Stromal cell of bone marrow (primary cell): ENCODE measurements at regions not wholly inside any gene's neighbourhood (a gene's known extent, or its start where the extent isn't known, plus 50 kb on each side); places are given as distances from the start of the nearest gene placed in this dataset.

Experiments
- DNase-seq: peaks from one replicate; pipeline ENCODE4 v3.0.0-alpha.2; 2012; ENCODE audit warnings: low read depth

DNA sequence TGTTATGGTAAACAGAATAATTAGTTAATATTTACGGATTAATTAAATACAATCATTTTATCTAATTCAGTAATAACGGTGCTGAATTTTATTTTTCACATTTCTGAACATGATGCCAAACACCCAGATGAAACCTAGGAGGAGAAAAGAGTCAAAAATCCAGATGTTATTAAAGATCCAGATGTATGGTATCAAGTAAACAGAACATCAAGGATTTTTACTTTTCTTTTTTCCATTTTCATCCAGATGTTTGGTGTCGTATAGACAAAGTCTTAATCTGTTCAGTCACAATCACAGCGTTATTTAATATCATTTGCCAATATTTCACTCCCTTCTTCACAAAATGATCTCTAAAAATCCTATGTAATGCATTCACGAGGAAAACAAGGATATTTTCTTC lies 64.0 kb upstream of the NR2F2 start:
- no peak for DNase-seq

DNA sequence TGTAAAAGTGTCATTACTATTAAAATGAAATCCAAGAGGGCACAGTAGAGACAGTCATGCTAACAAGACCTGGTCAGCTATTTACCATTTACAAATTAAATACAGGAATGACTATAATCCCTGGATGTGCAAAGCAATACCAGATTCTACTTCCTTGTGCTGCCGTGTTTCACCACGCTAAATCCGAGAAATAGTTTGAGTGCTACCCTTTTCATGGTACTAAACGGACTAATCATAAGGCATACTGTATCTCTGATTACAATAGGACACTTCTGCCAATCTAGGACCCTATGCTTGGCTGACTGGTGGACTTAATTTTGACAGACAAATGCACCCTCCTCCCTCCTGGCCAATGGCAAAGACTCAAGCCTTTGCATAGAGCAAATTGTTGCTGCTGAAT lies 63.0 kb upstream of the NR2F2 start:
- DNase-seq, result no peak

DNA sequence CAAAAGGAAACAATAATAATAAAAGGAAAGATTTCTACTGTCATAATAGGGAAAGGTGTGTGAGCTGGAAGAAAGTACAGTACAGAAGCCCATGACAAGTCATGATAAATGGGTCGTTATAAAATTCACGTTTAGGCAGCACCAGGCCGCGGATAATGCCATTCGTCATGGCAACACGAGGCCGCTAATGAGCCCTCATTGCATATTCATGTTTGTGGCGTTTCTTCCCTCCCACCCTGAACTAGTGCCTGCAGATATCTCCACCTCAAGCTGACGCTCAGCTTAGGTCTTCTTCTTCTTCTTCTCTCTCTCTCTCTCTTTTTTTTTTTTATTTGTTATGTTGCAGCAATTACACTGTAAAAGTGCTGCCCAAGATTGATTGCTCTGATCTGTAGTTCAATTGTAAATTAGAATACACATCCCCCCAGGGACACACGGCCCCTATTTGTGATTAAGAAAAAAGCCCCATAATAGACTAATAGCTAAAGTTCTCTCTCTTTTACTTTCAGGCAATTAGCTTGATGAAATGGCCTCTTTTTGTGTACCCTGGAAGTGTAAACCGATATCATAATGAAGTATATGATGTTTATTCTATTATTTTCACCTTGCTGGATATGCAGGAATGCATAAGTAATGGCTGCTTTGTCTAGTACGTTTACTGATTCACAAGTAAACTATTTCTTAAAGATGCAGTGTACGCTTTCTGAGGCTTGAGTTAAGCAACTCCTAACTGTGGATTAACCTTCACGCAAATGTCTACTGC lies 61.9 kb upstream of the NR2F2 start:
- no peak for DNase-seq

DNA sequence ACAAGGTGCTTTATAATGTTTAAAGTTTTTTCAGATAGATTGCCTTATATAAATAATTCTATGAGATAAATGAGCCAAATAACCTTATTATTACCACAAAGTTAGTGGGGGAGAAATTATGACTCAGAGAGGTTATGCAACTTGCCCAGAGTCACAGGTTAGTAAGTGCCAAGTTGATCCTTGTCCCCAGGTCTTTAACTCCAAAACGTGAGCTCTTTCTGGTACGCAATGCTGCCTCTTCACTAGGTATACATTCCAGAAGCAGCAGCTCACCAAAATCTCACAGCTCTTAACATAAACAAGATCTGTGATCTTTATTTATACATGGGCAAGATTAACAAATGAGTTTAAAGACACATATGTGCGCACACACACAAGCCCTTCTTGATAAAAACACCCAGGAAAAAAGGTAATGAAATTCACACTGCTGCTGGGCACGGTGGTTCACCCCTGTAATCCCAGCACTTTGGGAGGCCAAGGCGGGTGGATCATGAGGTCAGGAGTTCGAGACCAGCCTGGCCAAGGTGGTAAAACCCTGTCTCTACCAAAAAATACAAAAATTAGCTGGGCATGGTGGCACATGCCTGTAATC lies 59.8 kb upstream of the NR2F2 start:
- DNase-seq, result peak; percentile 10

DNA sequence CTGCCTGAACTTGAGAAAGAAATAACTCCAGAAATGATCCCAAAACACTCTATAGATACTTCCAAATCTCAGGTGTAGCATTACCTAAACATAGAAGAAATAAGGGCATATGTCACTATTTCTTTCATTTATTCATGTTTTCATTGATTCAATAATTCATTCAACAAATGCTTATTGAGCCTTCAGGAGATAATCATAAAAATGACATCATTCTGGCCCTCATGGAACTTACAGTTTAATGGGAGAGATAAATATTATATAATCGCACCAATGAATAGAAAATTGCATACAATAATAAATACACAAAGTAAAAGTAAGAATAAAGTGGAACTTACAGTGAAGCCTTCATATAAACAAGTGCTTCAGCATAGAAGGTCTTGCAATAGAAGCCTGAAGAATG lies 58.1 kb upstream of the NR2F2 start:
- no peak for DNase-seq

DNA sequence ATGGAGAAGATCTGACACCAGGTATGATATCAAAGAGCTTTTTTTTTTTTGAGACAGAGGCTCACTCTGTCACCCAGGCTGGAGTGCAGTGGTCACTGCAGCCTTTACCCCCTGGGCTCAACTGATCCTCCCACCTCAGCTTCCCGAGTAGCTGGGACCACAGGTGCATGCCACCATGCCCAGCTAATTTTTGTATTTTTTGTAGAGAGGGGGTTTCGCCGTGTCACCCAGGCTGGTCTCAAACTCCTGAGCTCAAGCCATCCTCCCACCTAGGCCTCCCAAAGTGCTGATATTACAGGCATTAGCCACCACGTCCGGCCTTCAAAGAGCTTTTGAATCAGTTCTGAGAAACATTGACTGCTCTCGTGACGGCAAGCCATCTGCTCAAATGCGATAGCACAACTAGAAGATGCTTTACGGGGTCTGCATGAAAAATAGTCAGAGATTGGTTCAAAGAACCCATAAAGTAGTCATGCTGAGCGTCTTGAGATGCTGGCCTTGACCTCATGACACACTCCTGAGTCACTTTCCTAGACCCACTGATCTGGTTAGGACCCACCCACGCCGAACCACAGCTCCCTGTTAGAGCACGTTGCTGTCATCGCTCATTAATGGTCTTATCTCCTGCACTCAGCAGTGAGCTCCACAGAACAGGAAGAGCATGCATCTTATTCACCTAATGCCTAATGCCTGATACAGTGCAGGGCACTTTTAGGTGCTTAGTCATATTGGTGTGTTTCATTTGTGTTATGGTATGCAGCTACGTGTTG lies 57.0 kb upstream of the NR2F2 start:
- peak; percentile 80 for DNase-seq

DNA sequence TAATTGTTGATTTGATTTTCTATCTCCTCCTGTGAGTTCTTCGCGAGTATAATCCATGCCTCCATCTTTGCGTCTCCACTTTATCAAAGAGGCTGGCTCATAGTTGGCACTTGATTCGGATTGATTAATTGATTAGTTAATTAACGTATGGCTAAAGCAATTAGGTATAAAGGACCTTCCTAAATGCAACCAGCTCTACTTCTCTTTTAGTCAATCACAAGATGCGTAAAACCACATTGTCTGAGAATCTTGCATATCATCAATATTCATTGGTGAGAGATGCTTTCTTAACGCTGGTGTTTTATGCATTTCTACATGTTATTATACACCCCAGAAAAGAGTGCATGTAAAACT lies 56.4 kb upstream of the NR2F2 start:
- DNase-seq, result no peak

DNA sequence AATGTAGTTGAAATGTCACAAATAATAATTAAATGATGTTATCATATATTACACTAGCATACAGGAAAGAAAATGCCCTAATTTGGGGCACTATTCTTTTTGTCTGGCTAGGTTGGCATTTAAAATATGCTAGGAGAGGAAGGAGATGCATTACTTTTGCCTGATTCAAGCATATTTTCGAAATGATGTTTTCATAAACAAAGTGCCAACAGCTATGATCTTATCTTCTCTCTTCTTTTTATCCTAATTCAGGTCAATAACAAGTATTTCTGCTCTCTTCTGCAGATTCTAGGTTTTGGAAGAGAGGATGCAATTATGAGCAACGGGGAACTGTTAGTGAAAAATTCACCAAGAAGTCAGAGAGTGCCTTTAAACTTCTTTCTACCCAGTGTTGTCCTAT lies 55.8 kb upstream of the NR2F2 start:
- DNase-seq, result no peak

DNA sequence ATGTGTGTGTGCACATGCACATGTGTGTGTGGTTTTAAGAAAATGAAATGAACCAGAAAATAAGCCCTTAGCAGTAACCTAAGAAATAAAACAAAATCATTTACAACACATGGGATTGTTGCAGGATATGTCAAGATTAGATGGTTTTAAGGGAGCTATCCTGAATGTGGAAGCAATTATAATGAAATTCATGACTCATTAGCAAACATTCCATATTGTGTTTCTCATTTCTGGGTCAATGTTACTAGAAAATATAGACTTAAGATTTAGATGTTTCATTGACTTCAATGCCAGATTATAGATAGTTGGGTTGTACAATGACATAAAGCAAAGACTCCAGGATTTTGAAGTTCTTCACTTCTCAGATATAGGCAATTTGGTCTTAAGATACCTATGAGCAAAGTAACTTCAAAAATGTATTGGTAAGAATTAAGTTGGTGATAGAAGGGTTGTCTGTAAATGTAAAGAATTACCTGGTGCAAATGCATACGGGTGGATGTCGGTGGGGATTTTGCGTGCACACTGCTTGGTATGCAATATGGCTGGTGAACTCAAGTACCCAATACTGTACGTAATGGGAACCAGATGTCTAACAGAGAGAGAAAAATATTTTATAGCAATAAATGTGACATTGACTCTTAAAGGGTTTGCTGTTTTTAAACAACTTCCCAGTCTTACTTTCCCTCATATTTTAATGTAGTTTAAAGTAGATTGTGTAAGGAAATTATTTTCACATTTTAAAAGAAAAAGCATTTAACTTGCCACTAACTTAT lies 53.9 kb upstream of the NR2F2 start:
- DNase-seq, result peak; percentile 51
